ENCODE measurements at regions not wholly inside any gene's neighbourhood (a gene's known extent, or its start where the extent isn't known, plus 50 kb on each side); places are given as distances from the start of the nearest gene placed in this dataset.
"Not testable (repeated sequence)": the region's sequence is repeated elsewhere in the genome, so short reads cannot be mapped to it uniquely, and the experiment has no call there.

DNA sequence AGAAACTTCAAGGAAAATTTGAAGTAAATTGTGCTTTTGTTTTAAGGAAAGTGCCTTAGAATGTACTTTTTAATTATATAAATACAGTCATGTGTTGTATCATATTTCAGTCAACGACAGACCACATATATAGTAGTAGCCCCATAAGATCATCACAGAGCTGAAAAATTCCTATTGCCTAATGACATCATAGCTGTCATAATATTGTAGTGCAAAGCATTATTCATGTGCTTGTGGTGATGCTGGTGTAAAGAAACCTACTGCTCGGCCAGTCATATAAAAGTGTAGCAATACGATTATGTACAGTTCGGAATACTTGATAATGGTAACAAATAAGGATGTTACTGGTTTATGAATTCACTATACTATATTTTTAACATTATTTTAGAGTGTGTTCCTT is 198.9 kb upstream of the SLC16A7 start:
- Histone ChIP-seq H3K27me3 (ENCODE audit: insufficient read depth, low read length) (no peaks in the 10 kb centered on the region), H3K79me1 (ENCODE audit: low read length) (no peaks in the 10 kb centered on the region), H2BK5ac (ENCODE audit: low read depth, low read length, poor library complexity) (no peak overlapping the region), H2BK120ac (ENCODE audit: insufficient read depth, low read length, poor library complexity) (no peak overlapping the region), H2AFZ (ENCODE audit: insufficient read depth, low read length, poor library complexity) (no peak overlapping the region), H3K4me2 (ENCODE audit: low read length) (no peak overlapping the region), H3K27ac (ENCODE audit: low read depth, low read length) (no peak overlapping the region), H3K23ac (ENCODE audit: low read length) (no peak overlapping the region), H4K91ac (ENCODE audit: low read depth, low read length) (no peak overlapping the region), H2BK12ac (ENCODE audit: low read length) (no peak overlapping the region), H2AK5ac (ENCODE audit: low read length) (no peak overlapping the region), H3K18ac (ENCODE audit: low read length) (no peak overlapping the region), H3K36me3 (ENCODE audit: control insufficient read depth in 1 of 2, insufficient read depth in 2 of 2, low read length in 2 of 2) (no peaks in the 10 kb centered on the region), H4K8ac (ENCODE audit: low read depth, low read length) (no peak overlapping the region), H3K79me2 (ENCODE audit: control insufficient read depth, insufficient read depth, low read length, poor library complexity) (no peaks in the 10 kb centered on the region), H3K4ac (ENCODE audit: low read depth, low read length) (no peak overlapping the region), H3K9me3 (ENCODE audit: insufficient read depth, low read depth, low read length) (no peaks in the 10 kb centered on the region), H3K4me1 (ENCODE audit: control insufficient read depth in 1 of 2, insufficient read depth in 2 of 2, low read length in 2 of 2) (no peaks in the 10 kb centered on the region), H3K14ac (ENCODE audit: low read length) (no peak overlapping the region), H4K12ac (ENCODE audit: low read depth, low read length) (no peak overlapping the region), H3K4me3 (ENCODE audit: low read depth, low read length) (no peak overlapping the region), H3K9ac (ENCODE audit: low read length) (no peak overlapping the region)
- DNase-seq: no peak
- whole genome bisulfite sequencing (ENCODE audit: extremely low coverage, insufficient coverage, insufficient read length): no CpG with 5 or more reads among the region's 4 CpGs

DNA sequence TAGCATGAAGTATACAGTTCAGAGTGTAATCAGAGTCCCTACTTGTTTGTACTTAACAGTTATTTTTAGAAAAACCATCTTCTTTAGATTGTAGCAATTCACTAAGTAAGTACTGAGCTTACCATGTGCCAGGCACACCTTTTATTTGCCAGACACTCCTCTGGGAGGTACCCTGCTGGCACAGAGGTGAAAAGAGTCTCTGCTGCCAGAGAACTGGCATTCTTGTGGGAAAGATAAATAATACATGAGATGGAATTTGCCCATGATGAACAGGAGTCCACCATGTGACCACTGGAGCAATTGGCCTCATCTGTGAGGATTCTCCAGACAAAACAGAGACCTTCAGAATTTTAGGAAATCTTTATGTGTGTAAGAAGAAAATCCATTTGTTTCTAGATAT is 199.3 kb upstream of the SLC16A7 start:
- Histone ChIP-seq H3K79me1 (ENCODE audit: low read length) (no peaks in the 10 kb centered on the region), H2AFZ (ENCODE audit: insufficient read depth, low read length, poor library complexity) (no peak overlapping the region), H4K91ac (ENCODE audit: low read depth, low read length) (no peak overlapping the region), H3K27me3 (ENCODE audit: insufficient read depth, low read length) (no peaks in the 10 kb centered on the region), H3K36me3 (ENCODE audit: control insufficient read depth in 1 of 2, insufficient read depth in 2 of 2, low read length in 2 of 2) (no peaks in the 10 kb centered on the region), H3K4me2 (ENCODE audit: low read length) (no peak overlapping the region), H3K4me1 (ENCODE audit: control insufficient read depth in 1 of 2, insufficient read depth in 2 of 2, low read length in 2 of 2) (no peaks in the 10 kb centered on the region), H3K23ac (ENCODE audit: low read length) (no peak overlapping the region), H2AK5ac (ENCODE audit: low read length) (no peak overlapping the region), H2BK5ac (ENCODE audit: low read depth, low read length, poor library complexity) (no peak overlapping the region), H4K8ac (ENCODE audit: low read depth, low read length) (no peak overlapping the region), H3K9ac (ENCODE audit: low read length) (no peak overlapping the region), H3K4me3 (ENCODE audit: low read depth, low read length) (no peak overlapping the region), H3K14ac (ENCODE audit: low read length) (no peak overlapping the region), H4K12ac (ENCODE audit: low read depth, low read length) (no peak overlapping the region), H3K9me3 (ENCODE audit: insufficient read depth, low read depth, low read length) (no peaks in the 10 kb centered on the region), H3K79me2 (ENCODE audit: control insufficient read depth, insufficient read depth, low read length, poor library complexity) (no peaks in the 10 kb centered on the region), H3K27ac (ENCODE audit: low read depth, low read length) (no peak overlapping the region), H2BK12ac (ENCODE audit: low read length) (no peak overlapping the region), H2BK120ac (ENCODE audit: insufficient read depth, low read length, poor library complexity) (no peak overlapping the region), H3K4ac (ENCODE audit: low read depth, low read length) (no peak overlapping the region), H3K18ac (ENCODE audit: low read length) (no peak overlapping the region)
- no peak for DNase-seq

DNA sequence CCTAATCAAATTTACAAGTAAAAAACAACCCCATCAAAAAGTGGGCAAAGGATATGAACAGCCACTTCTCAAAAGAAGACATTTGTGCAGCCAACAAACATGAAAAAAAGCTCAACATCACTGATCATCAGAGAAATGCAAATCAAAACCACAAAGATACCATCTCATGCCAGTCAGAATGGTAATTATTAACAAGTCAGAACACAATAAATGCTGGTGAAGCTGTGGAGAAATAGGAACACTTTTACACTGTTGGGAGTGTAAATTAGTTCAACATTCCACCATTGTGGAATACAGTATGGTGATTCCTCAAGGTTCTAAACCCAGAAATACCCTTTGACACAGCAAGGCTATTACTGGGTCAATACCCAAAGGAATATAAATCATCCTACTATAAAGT is 200.5 kb upstream of the SLC16A7 start:
- H3K4ac ChIP-seq (ENCODE audit: low read depth, low read length); H3K9me3 ChIP-seq (ENCODE audit: insufficient read depth, low read depth, low read length); H3K27ac ChIP-seq (ENCODE audit: low read depth, low read length); H4K12ac ChIP-seq (ENCODE audit: low read depth, low read length); H3K4me3 ChIP-seq (ENCODE audit: low read depth, low read length); H3K4me1 ChIP-seq (ENCODE audit: control insufficient read depth in 1 of 2, insufficient read depth in 2 of 2, low read length in 2 of 2); H2BK120ac ChIP-seq (ENCODE audit: insufficient read depth, low read length, poor library complexity); H3K27me3 ChIP-seq (ENCODE audit: insufficient read depth, low read length); H3K18ac ChIP-seq (ENCODE audit: low read length); H3K79me1 ChIP-seq (ENCODE audit: low read length); H2AFZ ChIP-seq (ENCODE audit: insufficient read depth, low read length, poor library complexity); H3K23ac ChIP-seq (ENCODE audit: low read length); H4K8ac ChIP-seq (ENCODE audit: low read depth, low read length); H2AK5ac ChIP-seq (ENCODE audit: low read length); H3K79me2 ChIP-seq (ENCODE audit: control insufficient read depth, insufficient read depth, low read length, poor library complexity); H2BK5ac ChIP-seq (ENCODE audit: low read depth, low read length, poor library complexity); H3K4me2 ChIP-seq (ENCODE audit: low read length); H3K9ac ChIP-seq (ENCODE audit: low read length); DNase-seq; H4K91ac ChIP-seq (ENCODE audit: low read depth, low read length); H2BK12ac ChIP-seq (ENCODE audit: low read length); H3K36me3 ChIP-seq (ENCODE audit: control insufficient read depth in 1 of 2, insufficient read depth in 2 of 2, low read length in 2 of 2); H3K14ac ChIP-seq (ENCODE audit: low read length): not testable (repeated sequence)

DNA sequence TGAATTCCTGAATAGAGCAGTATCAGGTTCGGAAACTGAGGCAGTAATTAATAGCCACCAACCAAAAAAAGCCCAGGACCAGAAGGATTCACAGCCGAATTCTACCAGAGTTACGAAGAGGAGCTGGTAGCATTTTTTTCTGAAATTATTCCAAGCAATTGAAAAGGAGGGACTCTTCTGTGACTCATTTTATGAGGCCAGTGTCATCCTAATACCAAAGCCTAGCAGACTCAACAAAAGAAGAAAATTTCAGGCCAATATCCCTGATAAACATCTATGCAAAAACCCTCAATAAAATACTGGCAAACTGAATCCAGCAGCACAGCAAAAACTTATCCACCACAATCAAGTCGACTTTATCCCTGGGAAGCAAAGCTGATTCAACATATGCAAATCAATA is 202.3 kb upstream of the SLC16A7 start:
- Histone ChIP-seq H2BK120ac (ENCODE audit: insufficient read depth, low read length, poor library complexity) (no peak overlapping the region), H3K4ac (ENCODE audit: low read depth, low read length) (no peak overlapping the region)

More for the DNA sequence above, 202.3 kb upstream of the SLC16A7 start:
- no CpG with 5 or more reads among the region's 4 CpGs for WGBS (ENCODE audit: extremely low coverage, insufficient coverage, insufficient read length)
- Histone ChIP-seq H3K9ac (ENCODE audit: low read length) (no peak overlapping the region), H2AK5ac (ENCODE audit: low read length) (no peak overlapping the region), H3K23ac (ENCODE audit: low read length) (no peak overlapping the region), H3K18ac (ENCODE audit: low read length) (no peak overlapping the region), H3K79me2 (ENCODE audit: control insufficient read depth, insufficient read depth, low read length, poor library complexity) (no peaks in the 10 kb centered on the region), H3K4me3 (ENCODE audit: low read depth, low read length) (no peak overlapping the region), H3K79me1 (ENCODE audit: low read length) (no peaks in the 10 kb centered on the region), H3K27ac (ENCODE audit: low read depth, low read length) (no peak overlapping the region), H2AFZ (ENCODE audit: insufficient read depth, low read length, poor library complexity) (no peak overlapping the region), H3K4me2 (ENCODE audit: low read length) (no peak overlapping the region), H3K4me1 (ENCODE audit: control insufficient read depth in 1 of 2, insufficient read depth in 2 of 2, low read length in 2 of 2) (no peaks in the 10 kb centered on the region), H4K12ac (ENCODE audit: low read depth, low read length) (no peak overlapping the region), H2BK5ac (ENCODE audit: low read depth, low read length, poor library complexity) (no peak overlapping the region), H3K14ac (ENCODE audit: low read length) (no peak overlapping the region), H3K9me3 (ENCODE audit: insufficient read depth, low read depth, low read length) (no peaks in the 10 kb centered on the region), H4K91ac (ENCODE audit: low read depth, low read length) (no peak overlapping the region), H4K8ac (ENCODE audit: low read depth, low read length) (no peak overlapping the region), H3K27me3 (ENCODE audit: insufficient read depth, low read length) (no peaks in the 10 kb centered on the region), H3K36me3 (ENCODE audit: control insufficient read depth in 1 of 2, insufficient read depth in 2 of 2, low read length in 2 of 2) (no peaks in the 10 kb centered on the region), H2BK12ac (ENCODE audit: low read length) (no peak overlapping the region)
- no peak for DNase-seq

All from trophoblast cell (in vitro differentiated cells and primary cell).